GM13977 (cell line): ENCODE measurements at regions not wholly inside any gene's neighbourhood (a gene's known extent, or its start where the extent isn't known, plus 50 kb on each side); places are given as distances from the start of the nearest gene placed in this dataset.

Experiments
- DNase-seq: peaks from one replicate; pipeline ENCODE4 v3.0.0; 2012; ENCODE audit warnings: low spot score
- CTCF ChIP-seq: IDR thresholded peaks from 2 replicates; pipeline ENCODE4 v1.5.1; 2012; ENCODE audit warnings: mild to moderate bottlenecking, control low read depth; ENCODE audit not compliant: insufficient read depth; ENCODE audit errors: extremely low read depth, missing control alignments
- in situ Hi-C: fragments of 300-500 bp; cut with MboI; formaldehyde crosslinking; loops from one replicate; pipeline ENCODE4 v1.12.0; 2022; ENCODE audit warnings: low sequenced_read_pairs, low pct_unique_long_range_greater_than_20kb, mixed read lengths, inconsistent platforms; ENCODE audit not compliant: unreplicated experiment

- TF ChIP-seq CTCF, result no peak
- no peak for DNase-seq
- in situ Hi-C loops, result no loop called here
Measured at GRCh38 chr1:102782144-102782543, 326.2 kb downstream of the COL11A1 start.

GRCh38 chr1:102776071-102776470 is 332.3 kb downstream of the COL11A1 start:
- TF ChIP-seq CTCF, result no peak
- DNase-seq, result no peak

GRCh38 chr1:102772831-102773230 is 335.5 kb downstream of the COL11A1 start:
- in situ Hi-C loops, result no loop called here
- TF ChIP-seq CTCF, result no peak

More at GRCh38 chr1:102776071-102776470, 332.3 kb downstream of the COL11A1 start:
- in situ Hi-C loops, result no loop called here

DNA sequence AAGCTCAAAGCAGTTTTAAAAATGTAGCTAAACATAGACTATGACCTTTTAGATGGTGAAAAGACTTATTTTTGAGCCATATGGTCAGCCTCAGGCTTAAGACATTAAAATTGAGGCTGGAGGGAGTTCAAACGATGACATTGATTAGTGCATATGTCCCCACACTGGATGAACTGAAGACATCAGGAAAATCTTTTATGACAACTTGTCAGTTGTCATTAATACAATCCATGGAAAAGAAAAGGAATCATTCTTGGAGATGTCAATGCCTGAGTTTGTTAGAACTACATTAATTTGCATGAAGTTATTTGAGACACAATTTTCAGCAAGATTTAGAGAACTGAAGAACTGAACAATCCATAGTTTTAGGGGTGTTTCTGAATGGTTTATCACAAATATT is 349.9 kb downstream of the COL11A1 start:
- in situ Hi-C loops, result no loop called here
- TF ChIP-seq CTCF, result no peak
- no peak for DNase-seq

More at GRCh38 chr1:102772831-102773230, 335.5 kb downstream of the COL11A1 start:
- no peak for DNase-seq

DNA sequence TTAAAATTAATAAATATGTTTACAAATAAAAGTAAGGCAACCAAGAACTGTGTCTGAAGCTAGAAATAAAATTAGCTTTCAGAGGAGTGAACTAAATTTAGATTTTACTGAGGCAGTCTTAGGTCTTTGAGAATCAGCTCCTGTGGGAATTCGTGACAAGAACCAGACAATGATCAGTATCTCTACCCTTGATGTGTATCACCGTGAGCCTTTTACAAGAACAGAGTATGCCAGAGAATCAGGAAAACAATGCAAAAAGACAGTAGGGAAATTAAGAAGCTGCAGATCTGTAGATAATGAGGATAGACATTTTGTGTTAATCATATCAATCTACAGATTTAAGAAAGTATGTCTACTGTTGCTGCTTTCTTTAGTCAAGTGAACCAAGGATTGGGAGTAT is 351.0 kb downstream of the COL11A1 start:
- in situ Hi-C loops, result no loop called here
- no peak for TF ChIP-seq CTCF
- no peak for DNase-seq

DNA sequence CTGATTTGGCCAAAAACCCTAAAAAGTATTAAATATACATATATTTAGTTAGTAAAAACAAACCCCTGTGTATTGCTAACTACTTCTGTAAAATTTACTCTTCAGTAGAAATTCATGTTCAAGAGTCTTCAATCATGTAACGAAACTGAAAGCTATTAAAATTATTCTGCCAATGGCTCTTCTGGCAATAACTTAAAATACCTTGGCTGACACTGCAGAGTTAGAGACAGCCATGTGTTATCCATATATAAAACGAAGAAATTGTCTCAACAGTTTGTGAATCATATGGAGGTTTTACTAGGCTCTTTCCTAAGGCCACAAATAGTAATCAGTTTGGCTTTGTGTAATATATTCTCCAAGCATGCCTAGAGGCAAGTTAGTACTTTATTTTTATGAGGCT is 357.2 kb downstream of the COL11A1 start:
- no peak for DNase-seq
- no peak for TF ChIP-seq CTCF
- in situ Hi-C loops, result no loop called here

DNA sequence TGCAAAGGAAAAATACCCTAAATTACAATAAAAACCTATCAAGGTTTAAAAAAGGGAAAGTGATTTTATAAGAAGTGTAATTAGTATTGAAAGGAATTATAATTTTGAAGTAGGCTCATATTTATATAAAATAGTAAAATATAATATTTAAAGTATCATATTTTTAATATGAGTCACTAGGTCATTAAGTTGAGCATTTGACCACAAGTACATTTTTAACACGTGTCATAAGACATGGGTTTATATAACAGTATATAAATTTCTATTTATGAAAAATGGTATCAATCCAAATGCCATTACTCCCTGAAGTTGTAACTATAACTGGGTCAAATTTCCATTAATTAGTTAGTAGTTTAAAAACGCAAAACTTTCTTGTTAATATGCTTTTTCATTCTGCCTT is 365.9 kb downstream of the COL11A1 start:
- in situ Hi-C loops, result no loop called here
- no peak for DNase-seq
- TF ChIP-seq CTCF, result no peak
